OCI-LY1 (cell line): ENCODE measurements at regions not wholly inside any gene's neighbourhood (a gene's known extent, or its start where the extent isn't known, plus 50 kb on each side); places are given as distances from the start of the nearest gene placed in this dataset.

Experiments
- EZH2 ChIP-seq: fragments of 200-600 bp; sonication (generic), shearing (Covaris generic); IDR thresholded peaks from 2 replicates; pipeline ENCODE4 v1.8.0; 2017; ENCODE audit warnings: borderline replicate concordance, mixed run types, mild to moderate bottlenecking, antibody characterized with exemption, low read length, moderate library complexity, mixed read lengths
- TF ChIP-seq, protein P1 (sequence below): fragments of 200-600 bp; sonication (generic), shearing (Covaris generic); IDR thresholded peaks from 2 replicates; pipeline ENCODE4 v1.5.1; 2017; ENCODE audit warnings: mild to moderate bottlenecking, antibody characterized with exemption, low read length, moderate library complexity, mixed read lengths

DNA sequence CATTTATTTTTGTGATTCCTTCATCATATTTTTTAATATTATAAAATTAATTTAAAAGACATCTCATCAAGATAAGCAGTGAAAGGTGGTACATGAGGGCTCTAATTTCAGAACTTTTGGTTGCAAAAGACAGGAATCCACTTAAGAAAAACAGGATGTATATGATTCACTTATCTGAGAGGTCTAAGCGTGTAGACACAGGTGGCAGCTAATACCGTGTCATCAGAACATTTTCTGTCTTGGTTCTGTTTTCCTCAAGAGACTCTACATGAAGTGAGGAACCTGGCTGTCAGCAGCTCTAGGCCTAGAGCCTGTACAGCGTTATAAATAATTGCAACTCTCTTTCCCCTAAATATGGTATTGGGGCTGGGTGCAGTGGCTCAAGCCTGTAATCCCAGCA, 433.7 kb upstream of the NAALADL2 start:
- TF ChIP-seq, protein P1, sequence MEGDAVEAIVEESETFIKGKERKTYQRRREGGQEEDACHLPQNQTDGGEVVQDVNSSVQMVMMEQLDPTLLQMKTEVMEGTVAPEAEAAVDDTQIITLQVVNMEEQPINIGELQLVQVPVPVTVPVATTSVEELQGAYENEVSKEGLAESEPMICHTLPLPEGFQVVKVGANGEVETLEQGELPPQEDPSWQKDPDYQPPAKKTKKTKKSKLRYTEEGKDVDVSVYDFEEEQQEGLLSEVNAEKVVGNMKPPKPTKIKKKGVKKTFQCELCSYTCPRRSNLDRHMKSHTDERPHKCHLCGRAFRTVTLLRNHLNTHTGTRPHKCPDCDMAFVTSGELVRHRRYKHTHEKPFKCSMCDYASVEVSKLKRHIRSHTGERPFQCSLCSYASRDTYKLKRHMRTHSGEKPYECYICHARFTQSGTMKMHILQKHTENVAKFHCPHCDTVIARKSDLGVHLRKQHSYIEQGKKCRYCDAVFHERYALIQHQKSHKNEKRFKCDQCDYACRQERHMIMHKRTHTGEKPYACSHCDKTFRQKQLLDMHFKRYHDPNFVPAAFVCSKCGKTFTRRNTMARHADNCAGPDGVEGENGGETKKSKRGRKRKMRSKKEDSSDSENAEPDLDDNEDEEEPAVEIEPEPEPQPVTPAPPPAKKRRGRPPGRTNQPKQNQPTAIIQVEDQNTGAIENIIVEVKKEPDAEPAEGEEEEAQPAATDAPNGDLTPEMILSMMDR = no peak
- TF ChIP-seq EZH2 = no peak
